ENCODE measurements at regions not wholly inside any gene's neighbourhood (a gene's known extent, or its start where the extent isn't known, plus 50 kb on each side); places are given as distances from the start of the nearest gene placed in this dataset.

DNA sequence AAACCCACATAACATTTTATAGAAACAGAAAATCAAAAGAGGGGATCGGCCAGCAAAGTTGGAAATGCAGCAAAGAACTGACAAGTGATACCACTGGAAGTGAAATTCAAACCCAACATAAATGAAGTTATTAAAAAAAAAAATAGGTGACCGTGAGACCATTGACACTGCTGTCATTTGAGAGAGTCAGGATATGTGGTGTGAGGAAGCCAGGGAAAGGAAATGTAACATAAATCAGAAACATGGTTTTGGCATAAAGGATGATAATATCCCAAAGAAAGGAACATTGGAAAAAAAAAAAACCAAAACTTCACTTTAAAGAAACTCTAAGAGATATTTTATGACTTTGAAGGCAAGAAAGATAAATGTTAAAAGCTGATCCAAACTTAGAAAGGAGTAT is 312.4 kb upstream of the PIK3R1 start:
- TF ChIP-seq, protein P1, sequence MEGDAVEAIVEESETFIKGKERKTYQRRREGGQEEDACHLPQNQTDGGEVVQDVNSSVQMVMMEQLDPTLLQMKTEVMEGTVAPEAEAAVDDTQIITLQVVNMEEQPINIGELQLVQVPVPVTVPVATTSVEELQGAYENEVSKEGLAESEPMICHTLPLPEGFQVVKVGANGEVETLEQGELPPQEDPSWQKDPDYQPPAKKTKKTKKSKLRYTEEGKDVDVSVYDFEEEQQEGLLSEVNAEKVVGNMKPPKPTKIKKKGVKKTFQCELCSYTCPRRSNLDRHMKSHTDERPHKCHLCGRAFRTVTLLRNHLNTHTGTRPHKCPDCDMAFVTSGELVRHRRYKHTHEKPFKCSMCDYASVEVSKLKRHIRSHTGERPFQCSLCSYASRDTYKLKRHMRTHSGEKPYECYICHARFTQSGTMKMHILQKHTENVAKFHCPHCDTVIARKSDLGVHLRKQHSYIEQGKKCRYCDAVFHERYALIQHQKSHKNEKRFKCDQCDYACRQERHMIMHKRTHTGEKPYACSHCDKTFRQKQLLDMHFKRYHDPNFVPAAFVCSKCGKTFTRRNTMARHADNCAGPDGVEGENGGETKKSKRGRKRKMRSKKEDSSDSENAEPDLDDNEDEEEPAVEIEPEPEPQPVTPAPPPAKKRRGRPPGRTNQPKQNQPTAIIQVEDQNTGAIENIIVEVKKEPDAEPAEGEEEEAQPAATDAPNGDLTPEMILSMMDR (IDR thresholded peaks at IDR 0.05) = no peak
- no peak overlapping the region for H3K4me3 Mint-ChIP-seq (ENCODE audit: unreplicated experiment)
- H3K36me3 Mint-ChIP-seq (ENCODE audit: unreplicated experiment) = no peaks in the 10 kb centered on the region
- DNase-seq (ENCODE audit: extremely low spot score, unreplicated experiment) = no peak
- H3K4me1 Mint-ChIP-seq (ENCODE audit: unreplicated experiment) = peaks cover 12% of the 10 kb centered on the region
- H3K27ac Mint-ChIP-seq (ENCODE audit: unreplicated experiment) = no peak overlapping the region
- peaks cover 20% of the 10 kb centered on the region for H3K27me3 Mint-ChIP-seq (ENCODE audit: unreplicated experiment)
- H3K9me3 Mint-ChIP-seq (ENCODE audit: unreplicated experiment) = no peaks in the 10 kb centered on the region

DNA sequence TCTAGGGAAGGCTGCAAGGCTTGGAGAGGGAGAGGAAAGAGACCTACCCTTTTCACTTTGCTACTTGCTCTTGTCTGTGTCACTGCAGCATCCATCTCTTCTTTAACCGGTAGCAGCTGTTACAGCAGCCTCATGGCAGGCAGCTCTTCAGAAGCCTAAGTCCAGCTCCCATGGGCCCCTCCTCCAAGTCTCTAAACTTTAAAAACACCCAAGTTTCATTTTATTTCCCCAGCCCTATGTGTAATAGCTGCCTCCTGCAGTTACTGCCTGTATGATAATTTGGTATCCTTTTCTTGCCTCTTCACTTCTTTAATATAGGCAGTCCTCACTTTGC is 313.1 kb upstream of the PIK3R1 start:
- no peaks in the 10 kb centered on the region for H3K9me3 Mint-ChIP-seq (ENCODE audit: unreplicated experiment)
- H3K4me3 Mint-ChIP-seq (ENCODE audit: unreplicated experiment) = no peak overlapping the region
- no peak for DNase-seq (ENCODE audit: extremely low spot score, unreplicated experiment)
- H3K27me3 Mint-ChIP-seq (ENCODE audit: unreplicated experiment) = peaks cover 20% of the 10 kb centered on the region
- no peak overlapping the region for H3K27ac Mint-ChIP-seq (ENCODE audit: unreplicated experiment)
- TF ChIP-seq, protein P1 (IDR thresholded peaks at IDR 0.05) = no peak
- H3K36me3 Mint-ChIP-seq (ENCODE audit: unreplicated experiment) = no peaks in the 10 kb centered on the region
- H3K4me1 Mint-ChIP-seq (ENCODE audit: unreplicated experiment) = peaks cover 13% of the 10 kb centered on the region

DNA sequence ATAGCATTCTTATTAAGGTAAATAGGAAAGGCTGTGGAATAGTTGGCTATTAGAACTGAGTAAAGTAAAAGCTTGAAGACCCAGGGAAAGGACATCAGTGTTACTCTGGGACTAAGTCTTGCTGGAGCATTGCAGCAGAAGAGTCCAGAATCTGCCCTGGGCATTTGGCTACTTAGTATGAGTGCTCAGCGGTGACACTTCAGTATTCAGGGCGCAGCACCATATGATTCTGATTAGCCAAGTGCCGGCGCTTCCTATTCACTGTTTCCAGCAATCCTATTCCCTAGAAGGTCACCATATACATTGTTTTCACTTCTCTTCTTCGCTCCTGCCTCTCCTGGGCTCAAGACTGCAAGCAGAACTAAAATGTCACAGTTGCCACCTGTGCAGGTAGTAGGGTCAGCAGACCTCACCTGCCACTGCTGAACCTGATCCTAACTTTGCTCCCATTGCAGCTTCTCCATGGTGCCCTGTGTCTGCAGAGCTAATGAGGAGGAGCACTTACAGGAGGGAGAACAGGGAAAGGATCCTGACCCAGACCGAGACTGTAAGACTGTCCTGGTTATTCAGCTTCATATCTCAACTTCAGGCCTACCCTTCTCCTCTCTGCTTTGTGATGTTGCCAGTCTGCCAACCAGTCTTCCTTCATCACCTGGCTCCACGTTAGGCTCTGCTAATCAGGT is 313.6 kb upstream of the PIK3R1 start:
- no peak for DNase-seq (ENCODE audit: extremely low spot score, unreplicated experiment)
- Mint-ChIP-seq H3K27me3 (ENCODE audit: unreplicated experiment) (peaks cover 20% of the 10 kb centered on the region), H3K4me1 (ENCODE audit: unreplicated experiment) (peaks cover 18% of the 10 kb centered on the region), H3K27ac (ENCODE audit: unreplicated experiment) (no peak overlapping the region), H3K9me3 (ENCODE audit: unreplicated experiment) (no peaks in the 10 kb centered on the region), H3K4me3 (ENCODE audit: unreplicated experiment) (no peak overlapping the region), H3K36me3 (ENCODE audit: unreplicated experiment) (no peaks in the 10 kb centered on the region)
- TF ChIP-seq, protein P1 (IDR thresholded peaks at IDR 0.05) = no peak

DNA sequence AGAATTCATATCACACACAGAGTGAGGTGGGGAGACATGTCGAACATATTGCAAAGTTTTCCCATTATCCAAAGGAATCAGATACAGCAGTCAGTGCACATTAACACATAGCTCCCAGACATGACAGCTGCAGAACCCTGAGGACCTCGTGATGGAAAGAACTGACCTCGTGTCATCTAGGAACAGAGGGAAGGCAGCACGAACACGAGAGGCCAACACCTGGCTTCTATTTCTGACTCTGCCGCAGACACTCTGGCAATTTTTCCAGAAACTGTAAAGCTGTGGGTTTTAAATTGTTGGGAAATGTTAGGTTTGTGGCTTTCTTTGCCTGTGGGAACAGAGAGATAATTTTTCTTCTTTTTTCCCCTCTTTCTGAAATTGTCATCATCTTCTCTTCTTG is 315.0 kb upstream of the PIK3R1 start:
- DNase-seq (ENCODE audit: extremely low spot score, unreplicated experiment) = no peak
- TF ChIP-seq, protein P1 (IDR thresholded peaks at IDR 0.05) = no peak
- Mint-ChIP-seq H3K9me3 (ENCODE audit: unreplicated experiment) (peaks cover 3% of the 10 kb centered on the region), H3K27ac (ENCODE audit: unreplicated experiment) (no peak overlapping the region), H3K36me3 (ENCODE audit: unreplicated experiment) (no peaks in the 10 kb centered on the region), H3K27me3 (ENCODE audit: unreplicated experiment) (peaks cover 18% of the 10 kb centered on the region), H3K4me3 (ENCODE audit: unreplicated experiment) (no peak overlapping the region), H3K4me1 (ENCODE audit: unreplicated experiment) (peaks cover 21% of the 10 kb centered on the region)

DNA sequence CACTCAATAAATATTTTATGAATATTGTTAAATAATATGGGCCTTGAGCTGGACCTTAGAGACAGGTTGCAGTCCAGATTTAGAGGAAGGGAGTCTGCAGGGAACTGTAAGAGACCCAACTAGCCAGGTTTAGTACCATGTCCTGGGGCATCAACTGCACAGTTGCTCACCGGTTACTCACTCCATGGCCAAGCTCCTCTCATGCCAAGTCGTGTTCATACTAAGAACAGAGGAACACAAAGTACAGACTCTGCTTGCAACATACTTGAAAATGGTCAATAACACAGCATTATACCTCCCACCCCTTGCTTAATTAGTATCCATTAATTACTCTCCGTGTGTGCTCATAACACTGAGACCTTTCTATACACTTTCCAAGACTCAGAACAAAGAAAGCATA is 317.6 kb upstream of the PIK3R1 start:
- H3K9me3 Mint-ChIP-seq (ENCODE audit: unreplicated experiment) = peaks cover 3% of the 10 kb centered on the region
- no peak overlapping the region for H3K27ac Mint-ChIP-seq (ENCODE audit: unreplicated experiment)

More for the DNA sequence above, 317.6 kb upstream of the PIK3R1 start:
- no peak overlapping the region for H3K4me3 Mint-ChIP-seq (ENCODE audit: unreplicated experiment)
- peaks cover 13% of the 10 kb centered on the region for H3K27me3 Mint-ChIP-seq (ENCODE audit: unreplicated experiment)
- TF ChIP-seq, protein P1 (IDR thresholded peaks at IDR 0.05) = no peak
- no peaks in the 10 kb centered on the region for H3K36me3 Mint-ChIP-seq (ENCODE audit: unreplicated experiment)
- no peak for DNase-seq (ENCODE audit: extremely low spot score, unreplicated experiment)
- peaks cover 21% of the 10 kb centered on the region for H3K4me1 Mint-ChIP-seq (ENCODE audit: unreplicated experiment)

Data from osteocyte (in vitro differentiated cells).